ENCODE measurements at regions not wholly inside any gene's neighbourhood (a gene's known extent, or its start where the extent isn't known, plus 50 kb on each side); places are given as distances from the start of the nearest gene placed in this dataset.

DNA sequence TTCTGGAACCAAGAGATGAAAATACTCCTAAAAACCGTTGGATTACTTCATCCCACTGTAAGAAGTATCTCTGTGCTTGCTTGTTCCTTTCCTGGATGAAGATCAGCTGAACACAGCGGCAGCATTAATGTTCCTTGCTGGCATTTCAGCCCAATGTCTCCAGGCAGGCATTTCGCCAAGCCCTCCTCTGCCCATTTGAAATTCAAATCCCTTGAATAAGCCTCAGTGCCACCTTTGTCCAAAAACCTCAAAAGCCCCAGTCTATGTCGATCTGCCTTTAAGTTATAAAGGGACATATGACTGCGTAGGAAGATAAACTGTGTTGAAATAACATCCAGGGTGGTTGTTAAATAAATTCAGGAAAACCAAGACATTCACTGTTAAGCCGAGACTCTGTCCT is 156.8 kb upstream of the PDZRN3 start (continued):
- TF ChIP-seq, protein P1, sequence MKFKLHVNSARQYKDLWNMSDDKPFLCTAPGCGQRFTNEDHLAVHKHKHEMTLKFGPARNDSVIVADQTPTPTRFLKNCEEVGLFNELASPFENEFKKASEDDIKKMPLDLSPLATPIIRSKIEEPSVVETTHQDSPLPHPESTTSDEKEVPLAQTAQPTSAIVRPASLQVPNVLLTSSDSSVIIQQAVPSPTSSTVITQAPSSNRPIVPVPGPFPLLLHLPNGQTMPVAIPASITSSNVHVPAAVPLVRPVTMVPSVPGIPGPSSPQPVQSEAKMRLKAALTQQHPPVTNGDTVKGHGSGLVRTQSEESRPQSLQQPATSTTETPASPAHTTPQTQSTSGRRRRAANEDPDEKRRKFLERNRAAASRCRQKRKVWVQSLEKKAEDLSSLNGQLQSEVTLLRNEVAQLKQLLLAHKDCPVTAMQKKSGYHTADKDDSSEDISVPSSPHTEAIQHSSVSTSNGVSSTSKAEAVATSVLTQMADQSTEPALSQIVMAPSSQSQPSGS (IDR thresholded peaks at IDR 0.05; ENCODE audit: low read length), result no peak
- TF ChIP-seq MYB (IDR thresholded peaks at IDR 0.05; ENCODE audit: borderline replicate concordance, low read depth, low read length) (no peak), SP1 (IDR thresholded peaks at IDR 0.05; ENCODE audit: low read depth, low read length) (no peak), TAF1 (IDR thresholded peaks at IDR 0.05; ENCODE audit: borderline replicate concordance, low read depth, low read length) (no peak), POLR2AphosphoS5 (IDR thresholded peaks at IDR 0.05; ENCODE audit: low read length) (no peak), TARDBP (IDR thresholded peaks at IDR 0.05; ENCODE audit: borderline replicate concordance) (no peak), RAD51 (IDR thresholded peaks at IDR 0.05) (no peak), ATF7 (IDR thresholded peaks at IDR 0.05; ENCODE audit: low read depth) (no peak), CBFB (IDR thresholded peaks at IDR 0.05; ENCODE audit: low read depth) (no peak)
- TF ChIP-seq, protein P2, sequence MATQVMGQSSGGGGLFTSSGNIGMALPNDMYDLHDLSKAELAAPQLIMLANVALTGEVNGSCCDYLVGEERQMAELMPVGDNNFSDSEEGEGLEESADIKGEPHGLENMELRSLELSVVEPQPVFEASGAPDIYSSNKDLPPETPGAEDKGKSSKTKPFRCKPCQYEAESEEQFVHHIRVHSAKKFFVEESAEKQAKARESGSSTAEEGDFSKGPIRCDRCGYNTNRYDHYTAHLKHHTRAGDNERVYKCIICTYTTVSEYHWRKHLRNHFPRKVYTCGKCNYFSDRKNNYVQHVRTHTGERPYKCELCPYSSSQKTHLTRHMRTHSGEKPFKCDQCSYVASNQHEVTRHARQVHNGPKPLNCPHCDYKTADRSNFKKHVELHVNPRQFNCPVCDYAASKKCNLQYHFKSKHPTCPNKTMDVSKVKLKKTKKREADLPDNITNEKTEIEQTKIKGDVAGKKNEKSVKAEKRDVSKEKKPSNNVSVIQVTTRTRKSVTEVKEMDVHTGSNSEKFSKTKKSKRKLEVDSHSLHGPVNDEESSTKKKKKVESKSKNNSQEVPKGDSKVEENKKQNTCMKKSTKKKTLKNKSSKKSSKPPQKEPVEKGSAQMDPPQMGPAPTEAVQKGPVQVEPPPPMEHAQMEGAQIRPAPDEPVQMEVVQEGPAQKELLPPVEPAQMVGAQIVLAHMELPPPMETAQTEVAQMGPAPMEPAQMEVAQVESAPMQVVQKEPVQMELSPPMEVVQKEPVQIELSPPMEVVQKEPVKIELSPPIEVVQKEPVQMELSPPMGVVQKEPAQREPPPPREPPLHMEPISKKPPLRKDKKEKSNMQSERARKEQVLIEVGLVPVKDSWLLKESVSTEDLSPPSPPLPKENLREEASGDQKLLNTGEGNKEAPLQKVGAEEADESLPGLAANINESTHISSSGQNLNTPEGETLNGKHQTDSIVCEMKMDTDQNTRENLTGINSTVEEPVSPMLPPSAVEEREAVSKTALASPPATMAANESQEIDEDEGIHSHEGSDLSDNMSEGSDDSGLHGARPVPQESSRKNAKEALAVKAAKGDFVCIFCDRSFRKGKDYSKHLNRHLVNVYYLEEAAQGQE (IDR thresholded peaks at IDR 0.05; ENCODE audit: low read depth, low read length), result no peak
- TF ChIP-seq, protein P3, sequence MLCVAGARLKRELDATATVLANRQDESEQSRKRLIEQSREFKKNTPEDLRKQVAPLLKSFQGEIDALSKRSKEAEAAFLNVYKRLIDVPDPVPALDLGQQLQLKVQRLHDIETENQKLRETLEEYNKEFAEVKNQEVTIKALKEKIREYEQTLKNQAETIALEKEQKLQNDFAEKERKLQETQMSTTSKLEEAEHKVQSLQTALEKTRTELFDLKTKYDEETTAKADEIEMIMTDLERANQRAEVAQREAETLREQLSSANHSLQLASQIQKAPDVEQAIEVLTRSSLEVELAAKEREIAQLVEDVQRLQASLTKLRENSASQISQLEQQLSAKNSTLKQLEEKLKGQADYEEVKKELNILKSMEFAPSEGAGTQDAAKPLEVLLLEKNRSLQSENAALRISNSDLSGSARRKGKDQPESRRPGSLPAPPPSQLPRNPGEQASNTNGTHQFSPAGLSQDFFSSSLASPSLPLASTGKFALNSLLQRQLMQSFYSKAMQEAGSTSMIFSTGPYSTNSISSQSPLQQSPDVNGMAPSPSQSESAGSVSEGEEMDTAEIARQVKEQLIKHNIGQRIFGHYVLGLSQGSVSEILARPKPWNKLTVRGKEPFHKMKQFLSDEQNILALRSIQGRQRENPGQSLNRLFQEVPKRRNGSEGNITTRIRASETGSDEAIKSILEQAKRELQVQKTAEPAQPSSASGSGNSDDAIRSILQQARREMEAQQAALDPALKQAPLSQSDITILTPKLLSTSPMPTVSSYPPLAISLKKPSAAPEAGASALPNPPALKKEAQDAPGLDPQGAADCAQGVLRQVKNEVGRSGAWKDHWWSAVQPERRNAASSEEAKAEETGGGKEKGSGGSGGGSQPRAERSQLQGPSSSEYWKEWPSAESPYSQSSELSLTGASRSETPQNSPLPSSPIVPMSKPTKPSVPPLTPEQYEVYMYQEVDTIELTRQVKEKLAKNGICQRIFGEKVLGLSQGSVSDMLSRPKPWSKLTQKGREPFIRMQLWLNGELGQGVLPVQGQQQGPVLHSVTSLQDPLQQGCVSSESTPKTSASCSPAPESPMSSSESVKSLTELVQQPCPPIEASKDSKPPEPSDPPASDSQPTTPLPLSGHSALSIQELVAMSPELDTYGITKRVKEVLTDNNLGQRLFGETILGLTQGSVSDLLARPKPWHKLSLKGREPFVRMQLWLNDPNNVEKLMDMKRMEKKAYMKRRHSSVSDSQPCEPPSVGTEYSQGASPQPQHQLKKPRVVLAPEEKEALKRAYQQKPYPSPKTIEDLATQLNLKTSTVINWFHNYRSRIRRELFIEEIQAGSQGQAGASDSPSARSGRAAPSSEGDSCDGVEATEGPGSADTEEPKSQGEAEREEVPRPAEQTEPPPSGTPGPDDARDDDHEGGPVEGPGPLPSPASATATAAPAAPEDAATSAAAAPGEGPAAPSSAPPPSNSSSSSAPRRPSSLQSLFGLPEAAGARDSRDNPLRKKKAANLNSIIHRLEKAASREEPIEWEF (IDR thresholded peaks at IDR 0.05; ENCODE audit: insufficient replicate concordance, low read depth, low read length), result no peak

All from GM12878 (cell line).